ENCODE measurements at regions not wholly inside any gene's neighbourhood (a gene's known extent, or its start where the extent isn't known, plus 50 kb on each side); places are given as distances from the start of the nearest gene placed in this dataset.

DNA sequence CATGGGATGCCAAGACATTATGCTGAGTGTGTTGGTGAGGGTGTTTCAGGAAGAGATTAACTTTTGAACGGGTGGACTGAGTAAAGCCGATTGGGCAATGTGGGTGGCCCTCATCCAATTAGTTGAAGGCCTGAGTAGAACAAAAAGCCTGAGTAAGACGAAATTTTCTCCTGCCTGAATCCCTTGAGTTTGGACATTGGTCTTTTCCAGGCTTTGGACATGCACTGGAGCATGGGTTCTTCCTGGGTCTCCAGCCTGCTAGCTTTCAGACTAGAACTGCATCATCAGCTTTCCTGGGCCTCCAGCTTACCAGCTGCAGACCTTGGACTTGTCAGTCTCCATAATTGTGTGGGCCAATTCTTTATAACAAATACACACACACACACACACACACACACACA, 63.6 kb downstream of the NIBAN1 start:
- peak; percentile 85 to 93 for DNase-seq (ENCODE audit: low spot score in 2 of 2)
- intact Hi-C loops (cut with DNase I; ENCODE audit: low total_unique reads) = no loop called here
- no peak overlapping the region for H3K4me3 ChIP-seq (ENCODE audit: low read depth, poor library complexity, severe bottlenecking)
- WGBS, 2 donors = 37 to 38% methylated on average over 3 of the region's 3 CpGs
- TF ChIP-seq CTCF (IDR thresholded peaks at IDR 0.05) (no peak), POLR2A (IDR thresholded peaks at IDR 0.05) (no peak)

DNA sequence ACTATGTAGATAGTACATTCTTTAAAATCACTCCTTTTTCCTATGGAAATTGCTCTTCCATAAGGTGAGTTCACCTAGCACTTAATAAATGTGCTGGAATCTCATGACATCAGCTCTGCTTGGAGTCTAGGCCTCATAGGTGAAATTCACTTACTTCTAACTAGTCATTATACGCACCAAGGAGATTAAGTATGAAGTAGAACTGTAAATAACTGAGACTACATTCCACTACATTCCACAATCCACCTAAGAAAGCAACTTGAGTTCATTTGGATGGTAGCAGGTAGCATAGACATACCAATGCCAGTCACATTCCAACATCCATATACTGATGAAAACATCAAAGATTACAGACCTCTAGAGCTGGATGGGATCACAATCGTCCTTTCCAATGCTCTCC, 64.3 kb downstream of the NIBAN1 start:
- no peak overlapping the region for H3K4me3 ChIP-seq (ENCODE audit: low read depth, poor library complexity, severe bottlenecking)
- TF ChIP-seq POLR2A (IDR thresholded peaks at IDR 0.05) (no peak), CTCF (IDR thresholded peaks at IDR 0.05) (no peak)
- DNase-seq (ENCODE audit: low spot score in 2 of 2) = no peak
- WGBS, 2 donors = 84 to 91% methylated on average over 2 of the region's 2 CpGs
- intact Hi-C loops (cut with DNase I; ENCODE audit: low total_unique reads) = no loop called here

- H3K4me3 ChIP-seq (ENCODE audit: low read depth, poor library complexity, severe bottlenecking) = no peak overlapping the region
- no peak for DNase-seq (ENCODE audit: low spot score in 2 of 2)
- intact Hi-C loops (cut with DNase I; ENCODE audit: low total_unique reads) = no loop called here
- TF ChIP-seq POLR2A (IDR thresholded peaks at IDR 0.05) (no peak), CTCF (IDR thresholded peaks at IDR 0.05) (no peak)
These were observed 65.3 kb downstream of the NIBAN1 start for GRCh38 chr1:184909019-184909418.

DNA sequence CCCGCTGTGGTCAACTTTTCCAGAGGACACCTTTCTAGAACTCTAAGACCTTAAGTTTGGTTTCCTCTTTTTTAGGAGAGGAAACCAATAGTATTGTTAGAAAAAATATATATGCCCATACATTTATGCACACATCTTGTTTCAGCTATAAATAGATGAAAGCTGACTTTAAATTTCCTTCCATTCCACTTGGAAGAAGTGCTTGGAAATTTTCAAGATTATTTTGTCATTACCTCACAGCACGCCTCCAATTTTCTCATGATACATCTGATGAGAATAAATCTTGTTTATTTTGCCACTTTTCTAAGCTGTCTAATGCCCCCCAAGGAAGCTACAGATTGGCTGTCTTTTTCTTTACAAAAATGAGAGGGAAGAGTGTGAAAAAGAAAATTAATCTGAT, 65.8 kb downstream of the NIBAN1 start:
- 90% methylated on average over 2 of the region's 2 CpGs for WGBS, 2 donors
- no peak overlapping the region for H3K4me3 ChIP-seq (ENCODE audit: low read depth, poor library complexity, severe bottlenecking)
- intact Hi-C loops (cut with DNase I; ENCODE audit: low total_unique reads) = no loop called here
- DNase-seq (ENCODE audit: low spot score in 2 of 2) = no peak
- TF ChIP-seq POLR2A (IDR thresholded peaks at IDR 0.05) (no peak), CTCF (IDR thresholded peaks at IDR 0.05) (no peak)

DNA sequence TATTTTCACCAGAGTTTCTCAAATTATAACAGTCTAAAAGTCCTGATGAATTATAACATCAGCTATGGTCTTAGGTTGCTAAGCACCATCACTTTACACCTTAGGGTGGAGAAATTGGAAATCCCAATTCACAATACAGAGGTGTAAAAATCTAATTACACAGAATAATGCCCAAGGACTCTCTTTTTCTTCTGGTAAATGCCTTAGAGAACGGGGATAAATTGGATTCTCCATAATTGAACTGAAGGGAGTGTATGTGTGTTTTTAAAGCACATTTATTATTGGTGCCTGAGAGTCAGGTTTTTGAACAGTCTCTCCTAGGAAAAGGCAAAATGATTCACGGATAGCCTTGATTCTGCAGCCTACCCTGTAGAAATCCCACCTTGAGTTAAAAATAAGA, 66.8 kb downstream of the NIBAN1 start:
- WGBS, 2 donors = 95 to 100% methylated on average over 2 of the region's 2 CpGs
- no peak overlapping the region for H3K4me3 ChIP-seq (ENCODE audit: low read depth, poor library complexity, severe bottlenecking)
- intact Hi-C loops (cut with DNase I; ENCODE audit: low total_unique reads) = no loop called here
- no peak for DNase-seq (ENCODE audit: low spot score in 2 of 2)
- no peak for TF ChIP-seq CTCF (IDR thresholded peaks at IDR 0.05)
- TF ChIP-seq POLR2A (IDR thresholded peaks at IDR 0.05) = no peak

DNA sequence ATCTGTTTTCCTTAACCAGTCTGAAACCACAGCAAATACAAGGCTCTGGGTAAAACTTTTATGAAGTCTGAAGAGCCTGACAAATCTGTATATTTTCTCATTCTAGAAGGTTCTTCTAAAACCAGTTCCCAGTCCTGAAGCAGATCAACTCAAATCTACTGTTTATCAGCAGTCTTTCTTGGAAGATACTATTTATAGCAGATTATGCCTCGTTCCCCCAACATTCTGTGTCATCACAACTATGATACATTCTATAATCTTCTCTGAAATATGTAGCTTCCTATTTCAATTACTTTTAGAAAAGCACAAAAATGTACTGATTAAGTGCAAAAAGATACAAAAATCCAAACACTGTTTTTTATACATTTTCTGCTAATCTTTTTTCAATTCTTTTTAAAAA, 67.5 kb downstream of the NIBAN1 start:
- TF ChIP-seq POLR2A (IDR thresholded peaks at IDR 0.05) (no peak), CTCF (IDR thresholded peaks at IDR 0.05) (no peak)
- no peak overlapping the region for H3K4me3 ChIP-seq (ENCODE audit: low read depth, poor library complexity, severe bottlenecking)
- intact Hi-C loops (cut with DNase I; ENCODE audit: low total_unique reads) = no loop called here
- WGBS, 2 donors = 71 to 92% methylated on average over 1 of the region's 1 CpG
- no peak for DNase-seq (ENCODE audit: low spot score in 2 of 2)

Data from lower leg skin (tissue), 4 donors.